ENCODE measurements at regions not wholly inside any gene's neighbourhood (a gene's known extent, or its start where the extent isn't known, plus 50 kb on each side); places are given as distances from the start of the nearest gene placed in this dataset.

DNA sequence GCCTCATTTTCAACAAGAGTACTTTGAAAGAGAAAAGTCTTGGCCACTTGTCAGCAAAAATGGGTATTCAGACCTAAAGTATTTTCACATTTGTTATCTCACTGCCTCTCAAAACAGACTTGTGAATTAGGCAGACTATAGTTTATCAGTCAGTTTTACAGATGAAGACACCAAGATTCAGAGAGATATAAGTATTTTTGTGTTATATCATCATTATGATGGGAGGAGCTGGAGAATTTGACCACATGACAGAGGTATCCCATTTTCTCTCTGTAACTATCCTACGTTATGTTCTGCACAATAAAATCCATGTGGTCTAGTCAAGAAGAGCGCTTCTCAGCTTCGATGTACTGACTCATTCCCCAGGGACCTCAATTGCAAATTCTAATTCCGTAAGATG is 213.7 kb downstream of the MYCN start:
- no peaks in the 10 kb centered on the region for H3K79me1 ChIP-seq (ENCODE audit: low read depth in 1 of 2, low read length in 2 of 2)
- no peak overlapping the region for H3K9ac ChIP-seq (ENCODE audit: low read depth, low read length)
- H3K9me1 ChIP-seq (ENCODE audit: insufficient read depth, low read length): no peaks in the 10 kb centered on the region
- no peak overlapping the region for H4K5ac ChIP-seq (ENCODE audit: low read depth, low read length)
- peaks cover 21% of the 10 kb centered on the region for H3K9me3 ChIP-seq (ENCODE audit: control insufficient read depth, insufficient read depth, low read length)
- ATAC-seq (ENCODE audit: low read depth) (no peak), DNase-seq (no peak)
- no peaks in the 10 kb centered on the region for H3K27me3 ChIP-seq (ENCODE audit: control insufficient read depth, insufficient read depth, low read length)
- no peak overlapping the region for H3K4me2 ChIP-seq (ENCODE audit: low read depth, low read length)
- in situ Hi-C loops (cut with MboI; ENCODE audit: low sequenced_read_pairs): no loop called here
- no TSS peak for BruUV-seq (replicated peaks)
- dilution Hi-C loops (cut with HindIII; ENCODE audit: low sequenced_read_pairs, unreplicated experiment): no loop called here
- no peaks in the 10 kb centered on the region for H3K4me1 ChIP-seq (ENCODE audit: control insufficient read depth, insufficient read depth, low read length)
- no peak overlapping the region for H3K27ac ChIP-seq (ENCODE audit: insufficient read depth, low read length)
- H3K56ac ChIP-seq (ENCODE audit: extremely low read depth, insufficient read depth, low read length): no peak overlapping the region
- ChIA-PET POLR2A (ENCODE audit: unreplicated experiment) (no interaction called here), CTCF (no interaction called here)
- H2BK20ac ChIP-seq (ENCODE audit: low read depth, low read length): no peak overlapping the region
- no peak overlapping the region for H4K8ac ChIP-seq (ENCODE audit: low read depth in 2 of 2, low read length in 2 of 2)
- TF ChIP-seq FOS (IDR thresholded peaks at IDR 0.05; ENCODE audit: low read depth, low read length) (no peak), SMC3 (IDR thresholded peaks at IDR 0.05; ENCODE audit: low read depth, low read length) (no peak), MAFK (IDR thresholded peaks at IDR 0.05; ENCODE audit: low read depth, low read length) (no peak), RFX5 (IDR thresholded peaks at IDR 0.05; ENCODE audit: low read depth, low read length) (no peak), MXI1 (IDR thresholded peaks at IDR 0.05; ENCODE audit: borderline replicate concordance, low read depth, low read length) (no peak), POLR2A (IDR thresholded peaks at IDR 0.05; ENCODE audit: low read depth, low read length) (no peak), CEBPB (IDR thresholded peaks at IDR 0.05; ENCODE audit: low read depth, low read length) (no peak), RCOR1 (IDR thresholded peaks at IDR 0.05; ENCODE audit: insufficient replicate concordance, low read length) (no peak), MAZ (IDR thresholded peaks at IDR 0.05; ENCODE audit: borderline replicate concordance, low read depth, low read length) (no peak), BHLHE40 (IDR thresholded peaks at IDR 0.05; ENCODE audit: low read depth, low read length) (no peak), USF2 (IDR thresholded peaks at IDR 0.05; ENCODE audit: low read depth, low read length) (no peak), RAD21 (IDR thresholded peaks at IDR 0.05; ENCODE audit: low read length) (no peak), CTCF (conservative IDR thresholded peaks at IDR 0.05; ENCODE audit: low read depth, low read length) (no peak), NFE2L2 (IDR thresholded peaks at IDR 0.05; ENCODE audit: low read depth, low read length) (no peak), CHD1 (IDR thresholded peaks at IDR 0.05; ENCODE audit: low read depth, low read length) (no peak)
- TF ChIP-seq, protein P1, sequence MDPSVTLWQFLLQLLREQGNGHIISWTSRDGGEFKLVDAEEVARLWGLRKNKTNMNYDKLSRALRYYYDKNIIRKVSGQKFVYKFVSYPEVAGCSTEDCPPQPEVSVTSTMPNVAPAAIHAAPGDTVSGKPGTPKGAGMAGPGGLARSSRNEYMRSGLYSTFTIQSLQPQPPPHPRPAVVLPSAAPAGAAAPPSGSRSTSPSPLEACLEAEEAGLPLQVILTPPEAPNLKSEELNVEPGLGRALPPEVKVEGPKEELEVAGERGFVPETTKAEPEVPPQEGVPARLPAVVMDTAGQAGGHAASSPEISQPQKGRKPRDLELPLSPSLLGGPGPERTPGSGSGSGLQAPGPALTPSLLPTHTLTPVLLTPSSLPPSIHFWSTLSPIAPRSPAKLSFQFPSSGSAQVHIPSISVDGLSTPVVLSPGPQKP (IDR thresholded peaks at IDR 0.05; ENCODE audit: borderline replicate concordance, low read depth, low read length): no peak
- intact Hi-C loops (cut with micrococcal nuclease): no loop called here
- no peak overlapping the region for H2AFZ ChIP-seq (replicated peaks; ENCODE audit: low read length, poor library complexity)
- no peak overlapping the region for H3K4me3 ChIP-seq (ENCODE audit: insufficient read depth, low read depth, low read length)
- no peak overlapping the region for H3K14ac ChIP-seq (replicated peaks; ENCODE audit: low read depth, low read length)
- no peak overlapping the region for H3K4ac ChIP-seq (ENCODE audit: low read depth, low read length)
- WGBS, 2 experiments (ENCODE audit: extremely low coverage in 2 of 2, insufficient read length in 1 of 2): 67% methylated on average over 2 of the region's 4 CpGs; no CpG with 5 or more reads in 1 of the 2 experiments
- H4K20me1 ChIP-seq (ENCODE audit: insufficient read depth, low read length): no peaks in the 10 kb centered on the region
- no peak overlapping the region for H3K18ac ChIP-seq (ENCODE audit: low read depth, low read length)
- H2AK5ac ChIP-seq (ENCODE audit: low read depth, low read length): no peak overlapping the region
- H3K36me3 ChIP-seq (ENCODE audit: control insufficient read depth, insufficient read depth, low read length): no peaks in the 10 kb centered on the region
- no peak overlapping the region for H2AK9ac ChIP-seq (replicated peaks; ENCODE audit: low read depth, low read length, poor library complexity)
- H2BK120ac ChIP-seq (ENCODE audit: low read depth, low read length): no peak overlapping the region
- H3K23ac ChIP-seq (ENCODE audit: low read depth, low read length): no peak overlapping the region
- H2BK5ac ChIP-seq (ENCODE audit: low read depth, low read length, poor library complexity, severe bottlenecking): no peak overlapping the region
- no peak overlapping the region for H4K91ac ChIP-seq (ENCODE audit: insufficient read depth, low read depth, low read length)
- no peak overlapping the region for H2BK15ac ChIP-seq (ENCODE audit: low read depth, low read length)

Data from IMR-90 (cell line).